ENCODE measurements at regions not wholly inside any gene's neighbourhood (a gene's known extent, or its start where the extent isn't known, plus 50 kb on each side); places are given as distances from the start of the nearest gene placed in this dataset.

DNA sequence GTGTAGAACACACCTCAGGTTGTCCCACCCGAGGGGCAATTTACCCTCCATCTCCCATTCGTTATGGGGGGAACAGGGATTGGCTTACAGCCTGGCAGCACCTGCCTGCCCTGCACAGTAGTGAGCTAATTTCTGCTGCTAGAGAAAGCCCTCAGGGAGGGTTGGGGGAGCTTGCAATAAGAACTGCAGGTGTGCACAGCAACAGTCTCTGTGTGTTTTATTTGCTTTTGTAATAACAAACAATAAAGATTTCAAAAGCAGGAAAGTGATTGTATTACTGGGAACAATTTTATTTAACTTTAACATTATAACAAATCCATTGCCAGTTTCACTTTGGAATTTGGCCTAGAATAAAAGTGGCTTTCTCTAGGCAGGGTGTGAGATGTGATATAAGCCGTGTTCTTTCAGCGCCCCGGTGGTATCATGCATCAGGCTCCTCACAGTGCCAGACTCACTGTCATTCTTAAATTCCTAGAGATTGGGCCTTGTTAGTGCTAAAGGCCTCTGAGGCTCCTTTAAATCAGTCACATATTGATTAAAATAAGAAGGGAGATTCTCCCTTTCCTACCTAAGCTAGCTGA is 81.1 kb downstream of the RMI1 start:
- POLR2A ChIA-PET (ENCODE audit: unreplicated experiment): no interaction called here
- Histone ChIP-seq H3K27ac (ENCODE audit: insufficient read depth, low read length) (no peak overlapping the region), H3K4me3 (ENCODE audit: insufficient read depth, low read depth, low read length) (no peak overlapping the region), H2BK20ac (ENCODE audit: low read depth, low read length) (no peak overlapping the region), H3K56ac (ENCODE audit: extremely low read depth, insufficient read depth, low read length) (no peak overlapping the region), H3K9me3 (ENCODE audit: control insufficient read depth, insufficient read depth, low read length) (no peaks in the 10 kb centered on the region), H2AK5ac (ENCODE audit: low read depth, low read length) (no peak overlapping the region), H2AFZ (replicated peaks; ENCODE audit: low read length, poor library complexity) (no peak overlapping the region), H3K23ac (ENCODE audit: low read depth, low read length) (no peak overlapping the region), H3K36me3 (ENCODE audit: control insufficient read depth, insufficient read depth, low read length) (no peaks in the 10 kb centered on the region), H2BK120ac (ENCODE audit: low read depth, low read length) (no peak overlapping the region), H4K91ac (ENCODE audit: insufficient read depth, low read depth, low read length) (no peak overlapping the region), H3K79me1 (ENCODE audit: low read depth in 1 of 2, low read length in 2 of 2) (no peaks in the 10 kb centered on the region), H3K9ac (ENCODE audit: low read depth, low read length) (no peak overlapping the region), H4K20me1 (ENCODE audit: insufficient read depth, low read length) (no peaks in the 10 kb centered on the region), H3K27me3 (ENCODE audit: control insufficient read depth, insufficient read depth, low read length) (no peaks in the 10 kb centered on the region; the same call in none of the 2 replicates), H3K18ac (ENCODE audit: low read depth, low read length) (no peak overlapping the region), H2AK9ac (replicated peaks; ENCODE audit: low read depth, low read length, poor library complexity) (no peak overlapping the region), H2BK5ac (ENCODE audit: low read depth, low read length, poor library complexity, severe bottlenecking) (no peak overlapping the region), H4K5ac (ENCODE audit: low read depth, low read length) (no peak overlapping the region), H2BK15ac (ENCODE audit: low read depth, low read length) (no peak overlapping the region), H3K4me1 (ENCODE audit: control insufficient read depth, insufficient read depth, low read length) (no peaks in the 10 kb centered on the region), H3K4ac (ENCODE audit: low read depth, low read length) (no peak overlapping the region), H3K14ac (replicated peaks; ENCODE audit: low read depth, low read length) (no peak overlapping the region), H4K8ac (ENCODE audit: low read depth in 2 of 2, low read length in 2 of 2) (no peak overlapping the region), H3K9me1 (ENCODE audit: insufficient read depth, low read length) (no peaks in the 10 kb centered on the region), H3K4me2 (ENCODE audit: low read depth, low read length) (no peak overlapping the region)
- dilution Hi-C loops (cut with HindIII; ENCODE audit: low sequenced_read_pairs, unreplicated experiment) (no loop called here), intact Hi-C loops (cut with micrococcal nuclease) (no loop called here), in situ Hi-C loops (cut with MboI; ENCODE audit: low sequenced_read_pairs) (no loop called here)
- ATAC-seq (ENCODE audit: low read depth) (no peak), DNase-seq (no peak)
- CTCF ChIA-PET: no interaction called here
- TF ChIP-seq MAFK (IDR thresholded peaks at IDR 0.05; ENCODE audit: low read depth, low read length) (no peak), CHD1 (IDR thresholded peaks at IDR 0.05; ENCODE audit: low read depth, low read length) (no peak), NFE2L2 (IDR thresholded peaks at IDR 0.05; ENCODE audit: low read depth, low read length) (no peak), ELK1 (IDR thresholded peaks at IDR 0.05; ENCODE audit: borderline replicate concordance, low read depth, low read length) (no peak), MAZ (IDR thresholded peaks at IDR 0.05; ENCODE audit: borderline replicate concordance, low read depth, low read length) (no peak), BHLHE40 (IDR thresholded peaks at IDR 0.05; ENCODE audit: low read depth, low read length) (no peak), RFX5 (IDR thresholded peaks at IDR 0.05; ENCODE audit: low read depth, low read length) (no peak), RAD21 (IDR thresholded peaks at IDR 0.05; ENCODE audit: low read length) (no peak), POLR2A (IDR thresholded peaks at IDR 0.05; ENCODE audit: low read depth, low read length) (no peak), RCOR1 (IDR thresholded peaks at IDR 0.05; ENCODE audit: insufficient replicate concordance, low read length) (no peak), FOS (IDR thresholded peaks at IDR 0.05; ENCODE audit: low read depth, low read length) (no peak), USF2 (IDR thresholded peaks at IDR 0.05; ENCODE audit: low read depth, low read length) (no peak), MXI1 (IDR thresholded peaks at IDR 0.05; ENCODE audit: borderline replicate concordance, low read depth, low read length) (no peak), SMC3 (IDR thresholded peaks at IDR 0.05; ENCODE audit: low read depth, low read length) (no peak)
- no CpG with 5 or more reads among the region's 5 CpGs for WGBS, 2 experiments (ENCODE audit: extremely low coverage in 2 of 2, insufficient read length in 1 of 2)
- BruUV-seq (replicated peaks): no TSS peak
